Bronchial epithelial cell (primary cell): ENCODE measurements at regions not wholly inside any gene's neighbourhood (a gene's known extent, or its start where the extent isn't known, plus 50 kb on each side); places are given as distances from the start of the nearest gene placed in this dataset.

Experiments
- DNase-seq: peaks from one replicate; pipeline ENCODE4 v3.0.0-alpha.2; 2010; ENCODE audit warnings: low read depth
- FAIRE-seq: peaks from 2 replicates; lab custom pipeline; 2011; peaks lifted over from hg19 to GRCh38; lab: Jason Lieb, UNC
- H3K27me3 ChIP-seq: 2 replicates; pipeline ENCODE4 v1.5.1; 2011; ENCODE audit warnings: low read length; ENCODE audit not compliant: control insufficient read depth, insufficient read depth
- H3K36me3 ChIP-seq: 2 replicates; pipeline ENCODE4 v1.5.1; 2011; ENCODE audit warnings: low read length; ENCODE audit not compliant: control insufficient read depth, insufficient read depth
- H3K4me3 ChIP-seq: 2 replicates; pipeline ENCODE4 v1.5.1; 2011; ENCODE audit warnings: mild to moderate bottlenecking, low read depth, low read length, control low read depth
- CTCF ChIP-seq: IDR thresholded peaks from 2 replicates; pipeline ENCODE4 v1.5.1; 2011; ENCODE audit warnings: mild to moderate bottlenecking, moderate library complexity, low read length, control low read depth, inconsistent platforms; ENCODE audit not compliant: insufficient read depth, severe bottlenecking

- Histone ChIP-seq H3K36me3 (no peaks in the 10 kb centered on the region), H3K27me3 (no peaks in the 10 kb centered on the region), H3K4me3 (no peak overlapping the region)
- DNase-seq (no peak), FAIRE-seq (no peak)
- no peak for TF ChIP-seq CTCF
These were observed 199.9 kb upstream of the FMN2 start for GRCh38 chr1:239891621-239892358.

- Histone ChIP-seq H3K36me3 (no peaks in the 10 kb centered on the region), H3K4me3 (no peak overlapping the region), H3K27me3 (no peaks in the 10 kb centered on the region)
- DNase-seq = no peak
- FAIRE-seq = no peak
- TF ChIP-seq CTCF = no peak
These were observed 199.1 kb upstream of the FMN2 start for GRCh38 chr1:239892602-239893001.

GRCh38 chr1:239893127-239893731 is 198.5 kb upstream of the FMN2 start:
- Histone ChIP-seq H3K27me3 (no peaks in the 10 kb centered on the region), H3K4me3 (no peak overlapping the region), H3K36me3 (no peaks in the 10 kb centered on the region)
- FAIRE-seq = no peak
- DNase-seq = peak; percentile 3
- TF ChIP-seq CTCF = no peak

- no peak for FAIRE-seq
- no peak for DNase-seq
- Histone ChIP-seq H3K4me3 (no peak overlapping the region), H3K36me3 (no peaks in the 10 kb centered on the region), H3K27me3 (no peaks in the 10 kb centered on the region)
- TF ChIP-seq CTCF = no peak
These were observed 195.1 kb upstream of the FMN2 start for GRCh38 chr1:239896569-239896968.

GRCh38 chr1:239896980-239897379 is 194.7 kb upstream of the FMN2 start:
- Histone ChIP-seq H3K27me3 (no peaks in the 10 kb centered on the region), H3K4me3 (no peak overlapping the region), H3K36me3 (no peaks in the 10 kb centered on the region)
- DNase-seq = no peak
- no peak for FAIRE-seq
- TF ChIP-seq CTCF = no peak
